NCI-H345 (cell line): ENCODE measurements at regions not wholly inside any gene's neighbourhood (a gene's known extent, or its start where the extent isn't known, plus 50 kb on each side); places are given as distances from the start of the nearest gene placed in this dataset.

Experiments used
- DNase-seq: peaks from one replicate; lab custom pipeline; 2025; lab: John Stamatoyannopoulos, UW

- no peak for DNase-seq
Measured at GRCh38 chr5:172588380-172588779, 52.7 kb upstream of the NEURL1B start.

- DNase-seq = no peak
Measured at GRCh38 chr5:172587061-172587405, 54.0 kb upstream of the NEURL1B start.

- no peak for DNase-seq
Measured at GRCh38 chr5:172586125-172587060, 54.7 kb upstream of the NEURL1B start.

GRCh38 chr5:172585114-172585513 lies 55.9 kb upstream of the NEURL1B start:
- DNase-seq = no peak

- DNase-seq = no peak
Measured at GRCh38 chr5:172584638-172585037, 56.4 kb upstream of the NEURL1B start.

- no peak for DNase-seq
Measured at GRCh38 chr5:172583931-172584511, 57.0 kb upstream of the NEURL1B start.

- DNase-seq = no peak
Measured at GRCh38 chr5:172582940-172583339, 58.1 kb upstream of the NEURL1B start.

GRCh38 chr5:172581315-172581714 lies 59.7 kb upstream of the NEURL1B start:
- DNase-seq = no peak

GRCh38 chr5:172579403-172579990 lies 61.6 kb upstream of the NEURL1B start:
- DNase-seq = peak; percentile 62

- DNase-seq = no peak
Measured at GRCh38 chr5:172577267-172577909, 63.7 kb upstream of the NEURL1B start.

- no peak for DNase-seq
Measured at GRCh38 chr5:172575816-172576545, 65.1 kb upstream of the NEURL1B start.

GRCh38 chr5:172575416-172575815 lies 65.6 kb upstream of the NEURL1B start:
- no peak for DNase-seq

GRCh38 chr5:172574871-172575223 lies 66.2 kb upstream of the NEURL1B start:
- no peak for DNase-seq

- no peak for DNase-seq
Measured at GRCh38 chr5:172573986-172574870, 66.8 kb upstream of the NEURL1B start.

GRCh38 chr5:172573120-172573882 lies 67.8 kb upstream of the NEURL1B start:
- DNase-seq = no peak

- no peak for DNase-seq
Measured at GRCh38 chr5:172572440-172572839, 68.6 kb upstream of the NEURL1B start.

- no peak for DNase-seq
Measured at GRCh38 chr5:172571892-172572291, 69.2 kb upstream of the NEURL1B start.

- no peak for DNase-seq
Measured at GRCh38 chr5:172571413-172571812, 69.7 kb upstream of the NEURL1B start.

- no peak for DNase-seq
Measured at GRCh38 chr5:172570594-172571334, 70.3 kb upstream of the NEURL1B start.
